T1000 (cell line): ENCODE measurements at regions not wholly inside any gene's neighbourhood (a gene's known extent, or its start where the extent isn't known, plus 50 kb on each side); places are given as distances from the start of the nearest gene placed in this dataset.
"Not testable (repeated sequence)": the region's sequence is repeated elsewhere in the genome, so short reads cannot be mapped to it uniquely, and the experiment has no call there.

Experiments
- DNase-seq: peaks from one replicate; lab custom pipeline; 2025; ENCODE audit warnings: mixed read lengths; lab: John Stamatoyannopoulos, UW

GRCh38 chr4:117691572-117692351 is 342.5 kb upstream of the NDST3 start:
- DNase-seq, result no peak

GRCh38 chr4:117692538-117692937 is 341.7 kb upstream of the NDST3 start:
- DNase-seq, result no peak

GRCh38 chr4:117699595-117699994 is 334.7 kb upstream of the NDST3 start:
- DNase-seq, result no peak

GRCh38 chr4:117700111-117700892 is 334.0 kb upstream of the NDST3 start:
- no peak for DNase-seq

- no peak for DNase-seq
These were observed 331.9 kb upstream of the NDST3 start for GRCh38 chr4:117702353-117702752.

GRCh38 chr4:117704721-117705120 is 329.6 kb upstream of the NDST3 start:
- no peak for DNase-seq

- no peak for DNase-seq
These were observed 293.6 kb upstream of the NDST3 start for GRCh38 chr4:117740736-117741135.

GRCh38 chr4:117745379-117745778 is 288.9 kb upstream of the NDST3 start:
- not testable (repeated sequence) for DNase-seq

GRCh38 chr4:117755438-117755837 is 278.8 kb upstream of the NDST3 start:
- no peak for DNase-seq

GRCh38 chr4:117768610-117769009 is 265.7 kb upstream of the NDST3 start:
- DNase-seq, result no peak

GRCh38 chr4:117770269-117771102 is 263.8 kb upstream of the NDST3 start:
- DNase-seq, result no peak

GRCh38 chr4:117771647-117772337 is 262.5 kb upstream of the NDST3 start:
- no peak for DNase-seq

- DNase-seq, result peak; percentile 1
These were observed 261.0 kb upstream of the NDST3 start for GRCh38 chr4:117773064-117773936.

GRCh38 chr4:117777721-117778120 is 256.6 kb upstream of the NDST3 start:
- DNase-seq, result no peak

GRCh38 chr4:117783716-117784115 is 250.6 kb upstream of the NDST3 start:
- peak; percentile 6 for DNase-seq

- DNase-seq, result no peak
These were observed 250.0 kb upstream of the NDST3 start for GRCh38 chr4:117784266-117784665.

GRCh38 chr4:117786566-117786965 is 247.7 kb upstream of the NDST3 start:
- no peak for DNase-seq

- no peak for DNase-seq
These were observed 240.3 kb upstream of the NDST3 start for GRCh38 chr4:117793845-117794480.

- DNase-seq, result no peak
These were observed 237.6 kb upstream of the NDST3 start for GRCh38 chr4:117796677-117797076.

- no peak for DNase-seq
These were observed 233.7 kb upstream of the NDST3 start for GRCh38 chr4:117800636-117801035.
